Caco-2 (cell line): ENCODE measurements at regions not wholly inside any gene's neighbourhood (a gene's known extent, or its start where the extent isn't known, plus 50 kb on each side); places are given as distances from the start of the nearest gene placed in this dataset.

Experiments
- BruUV-seq: library from RNA; stranded (reverse); fragments of 400-500 nt; replicated peaks from 2 replicates; lab custom pipeline; 2021; lab: Mats Ljungman, UMichigan
- CTCF ChIA-PET: fragments of 300-600 bp; sonication (Branson Sonifier 250); formaldehyde crosslinking; loops from one replicate; lab custom pipeline; 2022; ENCODE audit warnings: antibody characterized with exemption; lab: Charles Lee
- POLR2A ChIA-PET: fragments of 300-600 bp; sonication (Branson Sonifier 250); formaldehyde crosslinking; loops from one replicate; lab custom pipeline; 2022; ENCODE audit warnings: antibody characterized with exemption; lab: Charles Lee
- DNase-seq, 2 experiments: peaks; one replicate each; pipeline versions ENCODE4 v3.0.0 to v3.0.0-alpha.2; 2020 to 2022
- H3K27me3 ChIP-seq: replicated peaks from 2 replicates; pipeline ENCODE4 v1.6.0; 2011; ENCODE audit warnings: low read length; ENCODE audit not compliant: control insufficient read depth, insufficient read depth
- H3K36me3 ChIP-seq: 2 replicates; pipeline ENCODE4 v1.5.1; 2011; ENCODE audit warnings: low read length; ENCODE audit not compliant: control insufficient read depth, insufficient read depth
- H3K4me1 ChIP-seq: fragments of 250-450 bp; sonication (Bioruptor Pico); 2 replicates; pipeline ENCODE4 v1.5.1; 2020; ENCODE audit warnings: mild to moderate bottlenecking
- H3K4me3 ChIP-seq: 2 replicates; pipeline ENCODE4 v1.5.1; 2011; ENCODE audit warnings: low read depth, mild to moderate bottlenecking, control low read depth, low read length
- H3K9me3 ChIP-seq: fragments of 250-450 bp; sonication (Bioruptor Pico); 2 replicates; pipeline ENCODE4 v1.5.1; 2020; ENCODE audit warnings: mild to moderate bottlenecking, moderate library complexity
- H3K27ac Mint-ChIP-seq: one replicate; pipeline ENCODE4 v1.8.0; 2022; ENCODE audit warnings: mixed read lengths; ENCODE audit not compliant: unreplicated experiment
- H3K27me3 Mint-ChIP-seq: one replicate; pipeline ENCODE4 v1.8.0; 2022; ENCODE audit warnings: mixed read lengths; ENCODE audit not compliant: insufficient read depth, unreplicated experiment
- H3K36me3 Mint-ChIP-seq: one replicate; pipeline ENCODE4 v1.8.0; 2022; ENCODE audit warnings: mild to moderate bottlenecking, mixed read lengths; ENCODE audit not compliant: insufficient read depth, unreplicated experiment
- H3K4me1 Mint-ChIP-seq: one replicate; pipeline ENCODE4 v1.8.0; 2022; ENCODE audit warnings: low read depth, mixed read lengths; ENCODE audit not compliant: unreplicated experiment
- H3K4me3 Mint-ChIP-seq: one replicate; pipeline ENCODE4 v1.8.0; 2022; ENCODE audit warnings: mild to moderate bottlenecking, moderate library complexity, mixed read lengths; ENCODE audit not compliant: unreplicated experiment
- H3K9me3 Mint-ChIP-seq: one replicate; pipeline ENCODE4 v1.8.0; 2022; ENCODE audit warnings: mixed read lengths; ENCODE audit not compliant: unreplicated experiment
- CTCF ChIP-seq, 2 experiments: fragments of 200-600 bp in 1 of 2; IDR thresholded peaks; 1 replicate in 1 of 2; 2 replicates in 1 of 2; pipeline versions ENCODE4 v1.5.1 to v1.8.0; 2011 to 2022; ENCODE audit warnings: antibody characterized with exemption in 1 of 2, control low read depth in 1 of 2, inconsistent platforms in 1 of 2, low read depth in 1 of 2, low read length in 1 of 2, mild to moderate bottlenecking in 1 of 2, moderate library complexity in 1 of 2; ENCODE audit not compliant: insufficient read depth in 1 of 2, severe bottlenecking in 1 of 2, unreplicated experiment in 1 of 2
- intact Hi-C: fragments of 100-400 bp; cut with micrococcal nuclease; formaldehyde crosslinking; loops from one replicate; pipeline ENCODE4 v1.10.0; 2022; ENCODE audit not compliant: unreplicated experiment

- DNase-seq, result no peak
- Mint-ChIP-seq H3K4me3 (no peak overlapping the region), H3K27me3 (peaks cover 2% of the 10 kb centered on the region), H3K4me1 (no peaks in the 10 kb centered on the region), H3K9me3 (peaks cover 9% of the 10 kb centered on the region), H3K36me3 (no peaks in the 10 kb centered on the region), H3K27ac (no peak overlapping the region)
- Histone ChIP-seq H3K4me1 (no peaks in the 10 kb centered on the region), H3K9me3 (no peaks in the 10 kb centered on the region), H3K4me3 (no peak overlapping the region), H3K27me3 (no peaks in the 10 kb centered on the region), H3K36me3 (no peaks in the 10 kb centered on the region)
- ChIA-PET CTCF (no interaction called here), POLR2A (no interaction called here)
- intact Hi-C loops, result no loop called here
- no TSS peak for BruUV-seq
- TF ChIP-seq CTCF (IDR thresholded peaks at IDR 0.05; ENCODE audit: insufficient read depth in 1 of 2, low read depth in 1 of 2, low read length in 1 of 2, severe bottlenecking in 1 of 2, unreplicated experiment in 1 of 2), result no peak
Observed at GRCh38 chr3:4174791-4175190, 128.4 kb upstream of the SETMAR start.

- POLR2A ChIA-PET, result no interaction called here
- H3K27me3 Mint-ChIP-seq, result no peaks in the 10 kb centered on the region
- no peaks in the 10 kb centered on the region for H3K4me1 Mint-ChIP-seq
- CTCF ChIA-PET, result no interaction called here
- peaks cover 16% of the 10 kb centered on the region for H3K9me3 Mint-ChIP-seq
- H3K27me3 ChIP-seq, result no peaks in the 10 kb centered on the region
- intact Hi-C loops, result no loop called here
- H3K36me3 Mint-ChIP-seq, result no peaks in the 10 kb centered on the region
- no peak for DNase-seq
- BruUV-seq, result no TSS peak
- H3K36me3 ChIP-seq, result no peaks in the 10 kb centered on the region
- H3K9me3 ChIP-seq, result no peaks in the 10 kb centered on the region
- no peaks in the 10 kb centered on the region for H3K4me1 ChIP-seq
- H3K4me3 ChIP-seq, result no peak overlapping the region
- no peak for TF ChIP-seq CTCF (IDR thresholded peaks at IDR 0.05; ENCODE audit: insufficient read depth in 1 of 2, low read depth in 1 of 2, low read length in 1 of 2, severe bottlenecking in 1 of 2, unreplicated experiment in 1 of 2)
- no peak overlapping the region for H3K27ac Mint-ChIP-seq
- H3K4me3 Mint-ChIP-seq, result no peak overlapping the region
Observed at GRCh38 chr3:4191971-4192370, 111.2 kb upstream of the SETMAR start.

GRCh38 chr3:4195006-4195405 is 108.2 kb upstream of the SETMAR start:
- no peak overlapping the region for H3K4me3 Mint-ChIP-seq
- Histone ChIP-seq H3K9me3 (no peaks in the 10 kb centered on the region), H3K36me3 (no peaks in the 10 kb centered on the region), H3K27me3 (no peaks in the 10 kb centered on the region), H3K4me1 (no peaks in the 10 kb centered on the region), H3K4me3 (no peak overlapping the region)
- ChIA-PET POLR2A (no interaction called here), CTCF (no interaction called here)
- H3K36me3 Mint-ChIP-seq, result no peaks in the 10 kb centered on the region
- H3K4me1 Mint-ChIP-seq, result no peaks in the 10 kb centered on the region
- H3K27me3 Mint-ChIP-seq, result no peaks in the 10 kb centered on the region
- intact Hi-C loops, result no loop called here
- BruUV-seq, result no TSS peak
- no peak for DNase-seq
- peaks cover 16% of the 10 kb centered on the region for H3K9me3 Mint-ChIP-seq
- TF ChIP-seq CTCF (IDR thresholded peaks at IDR 0.05; ENCODE audit: insufficient read depth in 1 of 2, low read depth in 1 of 2, low read length in 1 of 2, severe bottlenecking in 1 of 2, unreplicated experiment in 1 of 2), result no peak
- no peak overlapping the region for H3K27ac Mint-ChIP-seq
